H1 (cell line): ENCODE measurements at regions not wholly inside any gene's neighbourhood (a gene's known extent, or its start where the extent isn't known, plus 50 kb on each side); places are given as distances from the start of the nearest gene placed in this dataset.

ENCODE experiments used
- CTCF ChIA-PET: fragments of 300-600 bp; sonication (Branson Sonifier 250); formaldehyde crosslinking; loops from one replicate; lab custom pipeline; 2021; ENCODE audit not compliant: partially characterized antibody; lab: Charles Lee
- POLR2A ChIA-PET: fragments of 300-600 bp; sonication (Branson Sonifier 250); formaldehyde crosslinking; loops from one replicate; lab custom pipeline; 2021; ENCODE audit warnings: inconsistent platforms; ENCODE audit not compliant: partially characterized antibody; lab: Charles Lee
- DNase-seq, 2 experiments: peaks; one replicate each; pipeline versions ENCODE4 v3.0.0 to v3.0.0-alpha.2; 2010 to 2022; ENCODE audit warnings: low spot score in 2 of 2, low read depth in 1 of 2, mixed read lengths in 1 of 2
- FAIRE-seq: peaks from 2 replicates; lab custom pipeline; 2011; peaks lifted over from hg19 to GRCh38; lab: Jason Lieb, UNC
- H2AFZ ChIP-seq: 2 replicates; pipeline ENCODE4 v1.8.1; 2012; ENCODE audit warnings: low read length, inconsistent platforms
- H2AK5ac ChIP-seq: 2 replicates; pipeline ENCODE4 v1.6.1; 2013; ENCODE audit warnings: low read depth, low read length
- H2BK120ac ChIP-seq: replicated peaks from 2 replicates; pipeline ENCODE3; 2013; ENCODE audit warnings: low read depth, low read length, inconsistent platforms
- H2BK12ac ChIP-seq: 2 replicates; pipeline ENCODE4 v1.6.1; 2013; ENCODE audit warnings: low read depth, low read length
- H2BK15ac ChIP-seq: 2 replicates; pipeline ENCODE4 v1.6.1; 2013; ENCODE audit warnings: low read length
- H2BK20ac ChIP-seq: 2 replicates; pipeline ENCODE4 v1.6.1; 2013; ENCODE audit warnings: low read length
- H2BK5ac ChIP-seq: 2 replicates; pipeline ENCODE4 v1.6.1; 2013; ENCODE audit warnings: low read depth, low read length
- H3K14ac ChIP-seq: 2 replicates; pipeline ENCODE4 v1.6.1; 2013; ENCODE audit warnings: inconsistent platforms; ENCODE audit not compliant: insufficient read length
- H3K18ac ChIP-seq: 2 replicates; pipeline ENCODE4 v1.6.1; 2013; ENCODE audit warnings: low read length; ENCODE audit errors: extremely low read depth
- H3K23ac ChIP-seq: 2 replicates; pipeline ENCODE4 v1.6.1; 2013; ENCODE audit warnings: inconsistent platforms; ENCODE audit not compliant: insufficient read length
- H3K23me2 ChIP-seq: 2 replicates; pipeline ENCODE4 v1.6.1; 2013; ENCODE audit warnings: low read depth, low read length
- H3K27ac ChIP-seq: 2 replicates; pipeline ENCODE4 v1.6.1; 2011; ENCODE audit warnings: low read depth, low read length, inconsistent platforms
- H3K27me3 ChIP-seq, 4 experiments: replicated peaks in 1 of 4; 1 replicate in 1 of 4; 2 replicates in 3 of 4; pipeline versions ENCODE4 v1.6.1 to v1.8.1; 2011 to 2013; ENCODE audit warnings: low read length in 3 of 4, mild to moderate bottlenecking in 3 of 4, inconsistent platforms in 2 of 4, mixed read lengths in 2 of 4, moderate library complexity in 1 of 4; ENCODE audit not compliant: control insufficient read depth in 3 of 4, insufficient read depth in 3 of 4; ENCODE audit errors: extremely low read depth in 1 of 4
- H3K36me3 ChIP-seq, 4 experiments: 2 replicates each; pipeline versions ENCODE4 v1.6.1 to v1.8.1; 2011 to 2013; ENCODE audit warnings: mild to moderate bottlenecking in 4 of 4, low read length in 3 of 4, moderate library complexity in 2 of 4, control low read depth in 1 of 4, inconsistent platforms in 1 of 4; ENCODE audit not compliant: insufficient read depth in 4 of 4, control insufficient read depth in 2 of 4
- H3K4ac ChIP-seq: replicated peaks from 2 replicates; pipeline ENCODE3; 2013; ENCODE audit warnings: low read length, low read depth, mixed read lengths, inconsistent platforms; ENCODE audit not compliant: insufficient read length
- H3K4me1 ChIP-seq, 4 experiments: replicated peaks in 1 of 4; 1 replicate in 1 of 4; 2 replicates in 3 of 4; pipeline versions ENCODE4 v1.6.1 to v1.8.1; 2011 to 2013; ENCODE audit warnings: low read length in 3 of 4, inconsistent platforms in 2 of 4, mixed read lengths in 1 of 4; ENCODE audit not compliant: insufficient read depth in 4 of 4, control insufficient read depth in 3 of 4
- H3K4me2 ChIP-seq, 2 experiments: 2 replicates each; pipeline versions ENCODE4 v1.6.1 to v1.8.1; 2011 to 2013; ENCODE audit warnings: low read depth in 2 of 2, low read length in 2 of 2, control low read depth in 1 of 2, inconsistent platforms in 1 of 2, mild to moderate bottlenecking in 1 of 2; ENCODE audit not compliant: insufficient read depth in 1 of 2
- H3K4me3 ChIP-seq, 4 experiments: fragments of 200-600, 300-600 bp in 1 of 4; sonication (generic), shearing (Covaris generic), sonication (Bioruptor Twin) in 1 of 4; 2 replicates each; pipeline versions ENCODE4 v1.5.1 to v1.8.1; 2011 to 2016; ENCODE audit warnings: low read length in 4 of 4, low read depth in 3 of 4, control low read depth in 2 of 4, inconsistent platforms in 2 of 4, mild to moderate bottlenecking in 2 of 4, mixed read lengths in 1 of 4, moderate library complexity in 1 of 4; ENCODE audit not compliant: insufficient read depth in 2 of 4; ENCODE audit errors: extremely low read depth in 1 of 4
- H3K56ac ChIP-seq: replicated peaks from 2 replicates; pipeline ENCODE3; 2013; ENCODE audit warnings: low read depth, mild to moderate bottlenecking, mixed read lengths, low read length, inconsistent platforms; ENCODE audit not compliant: insufficient read length
- H3K79me1 ChIP-seq: 2 replicates; pipeline ENCODE4 v1.6.1; 2013; ENCODE audit warnings: low read depth, low read length, control low read depth
- H3K79me2 ChIP-seq, 2 experiments: 2 replicates each; pipeline versions ENCODE4 v1.6.1 to v1.8.1; 2012 to 2013; ENCODE audit warnings: low read length in 2 of 2, mild to moderate bottlenecking in 2 of 2, inconsistent platforms in 1 of 2; ENCODE audit not compliant: insufficient read depth in 2 of 2, control insufficient read depth in 1 of 2
- H3K9ac ChIP-seq, 4 experiments: replicated peaks in 1 of 4; 1 replicate in 1 of 4; 2 replicates in 3 of 4; pipeline versions ENCODE4 v1.6.1 to v1.8.1; 2011 to 2013; ENCODE audit warnings: low read depth in 3 of 4, low read length in 3 of 4, control low read depth in 2 of 4, mild to moderate bottlenecking in 2 of 4, moderate library complexity in 2 of 4, inconsistent platforms in 1 of 4; ENCODE audit errors: extremely low read depth in 1 of 4
- H3K9me3 ChIP-seq, 2 experiments: 2 replicates each; pipeline versions ENCODE4 v1.6.1 to v1.8.1; 2012 to 2013; ENCODE audit warnings: mild to moderate bottlenecking in 2 of 2, moderate library complexity in 2 of 2, control low read depth in 1 of 2, inconsistent platforms in 1 of 2, low read depth in 1 of 2, low read length in 1 of 2, mixed read lengths in 1 of 2; ENCODE audit not compliant: insufficient read depth in 2 of 2
- H4K20me1 ChIP-seq, 2 experiments: replicated peaks in 1 of 2; 2 replicates each; pipeline versions ENCODE3 to v1.8.1; 2011 to 2013; ENCODE audit warnings: inconsistent platforms in 2 of 2, low read length in 2 of 2, mild to moderate bottlenecking in 1 of 2; ENCODE audit not compliant: insufficient read depth in 2 of 2, control insufficient read depth in 1 of 2
- H4K5ac ChIP-seq: 2 replicates; pipeline ENCODE4 v1.6.1; 2013; ENCODE audit warnings: low read length, low read depth, mixed read lengths, inconsistent platforms; ENCODE audit not compliant: insufficient read length
- H4K8ac ChIP-seq: 2 replicates; pipeline ENCODE4 v1.8.0; 2013; ENCODE audit warnings: mild to moderate bottlenecking, moderate library complexity, low read length, inconsistent platforms; ENCODE audit not compliant: insufficient read depth; ENCODE audit errors: extremely low read depth
- H4K91ac ChIP-seq: replicated peaks from 2 replicates; pipeline ENCODE3; 2013; ENCODE audit warnings: low read length, mixed read lengths, inconsistent platforms; ENCODE audit not compliant: insufficient read length
- ASH2L ChIP-seq: fragments of 200-600, 300-600 bp; sonication (generic); IDR thresholded peaks from one replicate; pipeline ENCODE4 v1.7.1; 2017; ENCODE audit warnings: low read length
- BCL11A ChIP-seq, 2 experiments: IDR thresholded peaks; one replicate each; pipeline ENCODE4 v1.6.1; 2011; ENCODE audit warnings: low read depth in 2 of 2, low read length in 2 of 2, mild to moderate bottlenecking in 2 of 2
- CBX8 ChIP-seq: fragments of 300-800, 300-1000 bp; sonication (generic); IDR thresholded peaks from 2 replicates; pipeline ENCODE4 v1.7.1; 2016; ENCODE audit warnings: low read depth, low read length, borderline replicate concordance
- CEBPB ChIP-seq: IDR thresholded peaks from 2 replicates; pipeline ENCODE4 v1.6.1; 2012; ENCODE audit warnings: low read depth, low read length
- CHD2 ChIP-seq: IDR thresholded peaks from 2 replicates; pipeline ENCODE4 v1.6.1; 2012; ENCODE audit warnings: low read length, improper control_type of control experiment
- EP300 ChIP-seq, 2 experiments: IDR thresholded peaks; 1 replicate in 1 of 2; 2 replicates in 1 of 2; pipeline ENCODE4 v1.6.1; 2011 to 2012; ENCODE audit warnings: low read depth in 2 of 2, low read length in 2 of 2, mild to moderate bottlenecking in 2 of 2, borderline replicate concordance in 1 of 2, inconsistent platforms in 1 of 2, moderate library complexity in 1 of 2
- EZH2 ChIP-seq: fragments of 200-600 bp; sonication (generic); IDR thresholded peaks from 2 replicates; pipeline ENCODE4 v1.7.1; 2012; ENCODE audit warnings: low read depth, mild to moderate bottlenecking, moderate library complexity, low read length, inconsistent platforms; ENCODE audit not compliant: severe bottlenecking
- GABPA ChIP-seq: IDR thresholded peaks from 2 replicates; pipeline ENCODE4 v1.6.1; 2011; ENCODE audit warnings: mild to moderate bottlenecking, low read length, moderate library complexity, borderline replicate concordance; ENCODE audit not compliant: insufficient read depth
- GTF2F1 ChIP-seq: IDR thresholded peaks from 2 replicates; pipeline ENCODE4 v1.6.1; 2012; ENCODE audit warnings: low read depth, low read length, improper control_type of control experiment, borderline replicate concordance
- RBBP5 ChIP-seq: IDR thresholded peaks from 2 replicates; pipeline ENCODE4 v1.7.1; 2012; ENCODE audit warnings: low read depth, mild to moderate bottlenecking, inconsistent platforms, low read length, moderate library complexity, borderline replicate concordance
- RNF2 ChIP-seq: fragments of 200-900, 300-1000 bp; sonication (generic); IDR thresholded peaks from 2 replicates; pipeline ENCODE4 v1.7.1; 2016; ENCODE audit warnings: borderline replicate concordance, low read depth, mild to moderate bottlenecking, antibody characterized with exemption, low read length; ENCODE audit not compliant: poor library complexity, severe bottlenecking; ENCODE audit errors: missing control alignments

GRCh38 chr4:138367942-138368341 lies 125.8 kb upstream of the SLC7A11 start:
- Histone ChIP-seq H2BK15ac (no peak overlapping the region), H3K79me1 (no peaks in the 10 kb centered on the region), H3K79me2 (no peaks in the 10 kb centered on the region), H3K4me2 (no peak overlapping the region), H3K56ac (no peak overlapping the region), H3K9me3 (no peaks in the 10 kb centered on the region), H3K23me2 (no peaks in the 10 kb centered on the region), H3K4ac (no peak overlapping the region), H3K23ac (no peak overlapping the region), H2BK5ac (no peak overlapping the region), H3K27ac (no peak overlapping the region), H4K8ac (no peak overlapping the region), H2AK5ac (no peak overlapping the region), H3K4me1 (no peaks in the 10 kb centered on the region), H3K9ac (no peak overlapping the region), H3K36me3 (no peaks in the 10 kb centered on the region), H2BK12ac (no peak overlapping the region), H4K5ac (no peak overlapping the region), H3K18ac (no peak overlapping the region), H2AFZ (no peak overlapping the region), H2BK20ac (no peak overlapping the region), H2BK120ac (no peak overlapping the region), H4K91ac (no peak overlapping the region), H3K14ac (no peak overlapping the region), H3K27me3 (no peaks in the 10 kb centered on the region), H3K4me3 (no peak overlapping the region), H4K20me1 (no peaks in the 10 kb centered on the region)
- POLR2A ChIA-PET = no interaction called here
- FAIRE-seq (no peak), DNase-seq (no peak)
- no peak for TF ChIP-seq CBX8
- TF ChIP-seq EP300 (IDR thresholded peaks at IDR 0.05; ENCODE audit: borderline replicate concordance in 1 of 2, low read depth in 2 of 2, low read length in 2 of 2) = no peak
- TF ChIP-seq ASH2L = no peak
- TF ChIP-seq BCL11A (IDR thresholded peaks at IDR 0.05; ENCODE audit: low read depth in 2 of 2, low read length in 2 of 2) = no peak
- no peak for TF ChIP-seq RNF2
- TF ChIP-seq RBBP5 = no peak
- TF ChIP-seq CHD2 = no peak
- no peak for TF ChIP-seq CEBPB
- TF ChIP-seq GABPA = no peak
- TF ChIP-seq EZH2 = no peak
- TF ChIP-seq GTF2F1 = no peak
- CTCF ChIA-PET = interaction anchor here (0.6 kb wide), 1 partner anchor 638 kb away, joined by 3 read pairs; no protein-coding TSS in a partner anchor
